ENCODE measurements at regions not wholly inside any gene's neighbourhood (a gene's known extent, or its start where the extent isn't known, plus 50 kb on each side); places are given as distances from the start of the nearest gene placed in this dataset.

- H3K36me3 ChIP-seq = no peaks in the 10 kb centered on the region
- no peak for TF ChIP-seq Cebpa-rat (IDR thresholded peaks at IDR 0.05)
- no peak overlapping the region for H3K4me2 ChIP-seq
- H3K27me3 ChIP-seq = no peaks in the 10 kb centered on the region
- no peaks in the 10 kb centered on the region for H4K20me1 ChIP-seq
- H3K27ac ChIP-seq = no peak overlapping the region
- H3K4me3 ChIP-seq = no peak overlapping the region
- no peak overlapping the region for H3K9ac ChIP-seq
- H3K9me3 ChIP-seq = no peaks in the 10 kb centered on the region
- no peaks in the 10 kb centered on the region for H3K4me1 ChIP-seq
Observed at GRCh38 chr10:128921389-128922022, 545.5 kb upstream of the MGMT start.

GRCh38 chr10:128922172-128922571, 544.9 kb upstream of the MGMT start:
- Histone ChIP-seq H3K9me3 (no peaks in the 10 kb centered on the region), H3K36me3 (no peaks in the 10 kb centered on the region), H4K20me1 (no peaks in the 10 kb centered on the region), H3K4me3 (no peak overlapping the region), H3K27ac (no peak overlapping the region), H3K9ac (no peak overlapping the region), H3K4me1 (no peaks in the 10 kb centered on the region), H3K4me2 (no peak overlapping the region), H3K27me3 (no peaks in the 10 kb centered on the region)
- no peak for TF ChIP-seq Cebpa-rat (IDR thresholded peaks at IDR 0.05)

- no peak overlapping the region for H3K4me2 ChIP-seq
- H3K9me3 ChIP-seq = no peaks in the 10 kb centered on the region
- no peaks in the 10 kb centered on the region for H3K36me3 ChIP-seq
- H3K4me3 ChIP-seq = no peak overlapping the region
- H3K4me1 ChIP-seq = no peaks in the 10 kb centered on the region
- H3K27ac ChIP-seq = no peak overlapping the region
- TF ChIP-seq Cebpa-rat (IDR thresholded peaks at IDR 0.05) = no peak
- H3K27me3 ChIP-seq = no peaks in the 10 kb centered on the region
- no peaks in the 10 kb centered on the region for H4K20me1 ChIP-seq
- H3K9ac ChIP-seq = no peak overlapping the region
Observed at GRCh38 chr10:128922619-128923196, 544.3 kb upstream of the MGMT start.

- H3K4me2 ChIP-seq = no peak overlapping the region
- no peak for TF ChIP-seq Cebpa-rat (IDR thresholded peaks at IDR 0.05)
- no peaks in the 10 kb centered on the region for H3K4me1 ChIP-seq
Observed at GRCh38 chr10:128924918-128925317, 542.1 kb upstream of the MGMT start.

GRCh38 chr10:128926711-128927110, 540.3 kb upstream of the MGMT start:
- TF ChIP-seq Cebpa-rat (IDR thresholded peaks at IDR 0.05) = no peak
- H3K4me2 ChIP-seq = no peak overlapping the region
- no peak overlapping the region for H3K9ac ChIP-seq

More at GRCh38 chr10:128924918-128925317, 542.1 kb upstream of the MGMT start:
- Histone ChIP-seq H3K27me3 (no peaks in the 10 kb centered on the region), H3K9me3 (no peaks in the 10 kb centered on the region), H3K9ac (no peak overlapping the region), H3K36me3 (no peaks in the 10 kb centered on the region), H3K27ac (no peak overlapping the region), H3K4me3 (no peak overlapping the region), H4K20me1 (no peaks in the 10 kb centered on the region)

GRCh38 chr10:128927497-128928161, 539.4 kb upstream of the MGMT start:
- peak; percentile 74 for TF ChIP-seq Cebpa-rat (IDR thresholded peaks at IDR 0.05)
- Histone ChIP-seq H3K36me3 (no peaks in the 10 kb centered on the region), H3K27ac (no peak overlapping the region), H3K27me3 (no peaks in the 10 kb centered on the region), H3K4me3 (no peak overlapping the region), H4K20me1 (no peaks in the 10 kb centered on the region), H3K9me3 (no peaks in the 10 kb centered on the region), H3K4me1 (no peaks in the 10 kb centered on the region), H3K4me2 (no peak overlapping the region), H3K9ac (no peak overlapping the region)

More at GRCh38 chr10:128926711-128927110, 540.3 kb upstream of the MGMT start:
- H4K20me1 ChIP-seq = no peaks in the 10 kb centered on the region
- no peaks in the 10 kb centered on the region for H3K27me3 ChIP-seq
- H3K4me1 ChIP-seq = no peaks in the 10 kb centered on the region
- no peaks in the 10 kb centered on the region for H3K36me3 ChIP-seq
- H3K27ac ChIP-seq = no peak overlapping the region
- no peak overlapping the region for H3K4me3 ChIP-seq
- no peaks in the 10 kb centered on the region for H3K9me3 ChIP-seq

- Histone ChIP-seq H3K9me3 (no peaks in the 10 kb centered on the region), H3K9ac (no peak overlapping the region), H3K4me2 (no peak overlapping the region), H3K4me3 (no peak overlapping the region), H3K4me1 (no peaks in the 10 kb centered on the region), H4K20me1 (no peaks in the 10 kb centered on the region), H3K27me3 (no peaks in the 10 kb centered on the region), H3K27ac (no peak overlapping the region), H3K36me3 (no peaks in the 10 kb centered on the region)
- no peak for TF ChIP-seq Cebpa-rat (IDR thresholded peaks at IDR 0.05)
Observed at GRCh38 chr10:128928231-128928836, 538.7 kb upstream of the MGMT start.

GRCh38 chr10:128929131-128929530, 537.9 kb upstream of the MGMT start:
- Histone ChIP-seq H4K20me1 (no peaks in the 10 kb centered on the region), H3K27me3 (no peaks in the 10 kb centered on the region), H3K36me3 (no peaks in the 10 kb centered on the region), H3K4me3 (no peak overlapping the region), H3K9ac (no peak overlapping the region), H3K4me2 (no peak overlapping the region), H3K4me1 (no peaks in the 10 kb centered on the region), H3K27ac (no peak overlapping the region), H3K9me3 (no peaks in the 10 kb centered on the region)
- no peak for TF ChIP-seq Cebpa-rat (IDR thresholded peaks at IDR 0.05)

GRCh38 chr10:128929767-128930166, 537.3 kb upstream of the MGMT start:
- no peak for TF ChIP-seq Cebpa-rat (IDR thresholded peaks at IDR 0.05)
- H3K4me1 ChIP-seq = no peaks in the 10 kb centered on the region
- H3K27me3 ChIP-seq = no peaks in the 10 kb centered on the region
- H4K20me1 ChIP-seq = no peaks in the 10 kb centered on the region
- no peak overlapping the region for H3K4me3 ChIP-seq
- no peak overlapping the region for H3K27ac ChIP-seq
- no peaks in the 10 kb centered on the region for H3K36me3 ChIP-seq
- no peak overlapping the region for H3K4me2 ChIP-seq
- H3K9ac ChIP-seq = no peak overlapping the region
- H3K9me3 ChIP-seq = no peaks in the 10 kb centered on the region

GRCh38 chr10:128930515-128930914, 536.5 kb upstream of the MGMT start:
- H3K27me3 ChIP-seq = no peaks in the 10 kb centered on the region
- no peaks in the 10 kb centered on the region for H3K4me1 ChIP-seq
- no peaks in the 10 kb centered on the region for H4K20me1 ChIP-seq
- H3K9ac ChIP-seq = no peak overlapping the region
- no peaks in the 10 kb centered on the region for H3K9me3 ChIP-seq
- H3K36me3 ChIP-seq = no peaks in the 10 kb centered on the region
- no peak overlapping the region for H3K4me3 ChIP-seq
- TF ChIP-seq Cebpa-rat (IDR thresholded peaks at IDR 0.05) = no peak
- no peak overlapping the region for H3K4me2 ChIP-seq
- H3K27ac ChIP-seq = no peak overlapping the region
